ENCODE measurements at regions not wholly inside any gene's neighbourhood (a gene's known extent, or its start where the extent isn't known, plus 50 kb on each side); places are given as distances from the start of the nearest gene placed in this dataset.

GRCh38 chr10:104505521-104506042 is 135.5 kb upstream of the SORCS3 start:
- DNase-seq (ENCODE audit: low read depth, low spot score), result no peak
- in situ Hi-C loops (cut with HindIII; ENCODE audit: low sequenced_read_pairs), result no loop called here

GRCh38 chr10:104509981-104510380 is 131.1 kb upstream of the SORCS3 start:
- no peak for DNase-seq (ENCODE audit: low read depth, low spot score)
- TF ChIP-seq CTCF (IDR thresholded peaks at IDR 0.05; ENCODE audit: low read depth, low read length), result no peak
- in situ Hi-C loops (cut with HindIII; ENCODE audit: low sequenced_read_pairs), result no loop called here

More at GRCh38 chr10:104505521-104506042, 135.5 kb upstream of the SORCS3 start:
- TF ChIP-seq CTCF (IDR thresholded peaks at IDR 0.05; ENCODE audit: low read depth, low read length), result no peak
- H3K4me3 ChIP-seq (ENCODE audit: low read depth, low read length), result no peak overlapping the region

GRCh38 chr10:104510644-104511043 is 130.4 kb upstream of the SORCS3 start:
- no peak for TF ChIP-seq CTCF (IDR thresholded peaks at IDR 0.05; ENCODE audit: low read depth, low read length)
- H3K4me3 ChIP-seq (ENCODE audit: low read depth, low read length), result no peak overlapping the region
- DNase-seq (ENCODE audit: low read depth, low spot score), result no peak
- in situ Hi-C loops (cut with HindIII; ENCODE audit: low sequenced_read_pairs), result no loop called here

More at GRCh38 chr10:104509981-104510380, 131.1 kb upstream of the SORCS3 start:
- H3K4me3 ChIP-seq (ENCODE audit: low read depth, low read length), result no peak overlapping the region

- no peak overlapping the region for H3K4me3 ChIP-seq (ENCODE audit: low read depth, low read length)
- no peak for TF ChIP-seq CTCF (IDR thresholded peaks at IDR 0.05; ENCODE audit: low read depth, low read length)
- in situ Hi-C loops (cut with HindIII; ENCODE audit: low sequenced_read_pairs), result no loop called here
Measured at GRCh38 chr10:104512800-104513199, 128.3 kb upstream of the SORCS3 start.

GRCh38 chr10:104515678-104516199 is 125.4 kb upstream of the SORCS3 start:
- in situ Hi-C loops (cut with HindIII; ENCODE audit: low sequenced_read_pairs), result no loop called here
- no peak overlapping the region for H3K4me3 ChIP-seq (ENCODE audit: low read depth, low read length)
- no peak for DNase-seq (ENCODE audit: low read depth, low spot score)
- TF ChIP-seq CTCF (IDR thresholded peaks at IDR 0.05; ENCODE audit: low read depth, low read length), result no peak

More at GRCh38 chr10:104512800-104513199, 128.3 kb upstream of the SORCS3 start:
- no peak for DNase-seq (ENCODE audit: low read depth, low spot score)

- no peak overlapping the region for H3K4me3 ChIP-seq (ENCODE audit: low read depth, low read length)
- no peak for DNase-seq (ENCODE audit: low read depth, low spot score)
- in situ Hi-C loops (cut with HindIII; ENCODE audit: low sequenced_read_pairs), result no loop called here
- no peak for TF ChIP-seq CTCF (IDR thresholded peaks at IDR 0.05; ENCODE audit: low read depth, low read length)
Measured at GRCh38 chr10:104516986-104517385, 124.1 kb upstream of the SORCS3 start.

All from astrocyte of the spinal cord (primary cell).